HEK293 (cell line): ENCODE measurements at regions not wholly inside any gene's neighbourhood (a gene's known extent, or its start where the extent isn't known, plus 50 kb on each side); places are given as distances from the start of the nearest gene placed in this dataset.

Source experiments
- CTCF ChIP-seq: fragments of 450-650 bp; formaldehyde crosslinking; IDR thresholded peaks from 2 replicates; pipeline ENCODE4 v1.5.1; 2016; ENCODE audit warnings: missing biosample characterization, missing genetic modification characterization
- INSM2 ChIP-seq: fragments of 450-650 bp; formaldehyde crosslinking; IDR thresholded peaks from 2 replicates; pipeline ENCODE4 v1.5.1; 2016; ENCODE audit warnings: missing biosample characterization, missing genetic modification characterization
- SETDB1 ChIP-seq: IDR thresholded peaks from one replicate; pipeline ENCODE4 v1.6.1; 2017; ENCODE audit warnings: mild to moderate bottlenecking, low read length, moderate library complexity, mixed read lengths; ENCODE audit not compliant: insufficient read length
- ZBTB21 ChIP-seq: fragments of 450-650 bp; formaldehyde crosslinking; IDR thresholded peaks from 2 replicates; pipeline ENCODE4 v1.5.1; 2017; ENCODE audit warnings: missing biosample characterization, missing genetic modification characterization
- ZBTB7A ChIP-seq: fragments of 450-650 bp; formaldehyde crosslinking; IDR thresholded peaks from 2 replicates; pipeline ENCODE4 v1.5.1; 2016; ENCODE audit warnings: low read depth, missing biosample characterization, missing genetic modification characterization
- ZFP69B ChIP-seq: fragments of 450-650 bp; formaldehyde crosslinking; IDR thresholded peaks from 2 replicates; pipeline ENCODE4 v1.5.1; 2016; ENCODE audit warnings: missing biosample characterization, missing genetic modification characterization
- ZNF292 ChIP-seq: fragments of 450-650 bp; formaldehyde crosslinking; IDR thresholded peaks from 2 replicates; pipeline ENCODE4 v1.5.1; 2016; ENCODE audit warnings: low read depth, missing biosample characterization, missing genetic modification characterization, borderline replicate concordance
- ZNF488 ChIP-seq: fragments of 450-650 bp; formaldehyde crosslinking; IDR thresholded peaks from 2 replicates; pipeline ENCODE4 v1.5.1; 2016; ENCODE audit warnings: missing biosample characterization, missing genetic modification characterization
- ZNF514 ChIP-seq: fragments of 450-650 bp; formaldehyde crosslinking; IDR thresholded peaks from 2 replicates; pipeline ENCODE4 v1.5.1; 2016; ENCODE audit warnings: missing biosample characterization, missing genetic modification characterization
- ZNF621 ChIP-seq: fragments of 450-650 bp; formaldehyde crosslinking; IDR thresholded peaks from 2 replicates; pipeline ENCODE4 v1.5.1; 2017; ENCODE audit warnings: missing biosample characterization, missing genetic modification characterization
- ZNF626 ChIP-seq: fragments of 450-650 bp; sonication (Bioruptor Pico); formaldehyde crosslinking; IDR thresholded peaks from 2 replicates; pipeline ENCODE4 v1.5.1; 2018; ENCODE audit warnings: missing biosample characterization, missing genetic modification characterization, inconsistent platforms

GRCh38 chr5:99059685-99060084 is 130.9 kb upstream of the CHD1 start:
- TF ChIP-seq CTCF (tag by site-specific recombination), result no peak
- TF ChIP-seq SETDB1, result no peak
- TF ChIP-seq ZNF514, result no peak
- no peak for TF ChIP-seq ZNF621
- no peak for TF ChIP-seq ZNF292 (tag by site-specific recombination)
- no peak for TF ChIP-seq ZBTB21 (tag by site-specific recombination)
- TF ChIP-seq ZFP69B (tag by site-specific recombination), result no peak
- no peak for TF ChIP-seq INSM2 (tag by site-specific recombination)
- TF ChIP-seq ZBTB7A (tag by site-specific recombination), result no peak
- TF ChIP-seq ZNF488 (tag by site-specific recombination), result no peak
- TF ChIP-seq ZNF626 (tag by site-specific recombination), result no peak
